IPS-18c (cell line): ENCODE measurements at regions not wholly inside any gene's neighbourhood (a gene's known extent, or its start where the extent isn't known, plus 50 kb on each side); places are given as distances from the start of the nearest gene placed in this dataset.

Experiments used
- H3K4me3 ChIP-seq: 2 replicates; pipeline ENCODE4 v1.7.0; 2013; ENCODE audit warnings: low read depth, mild to moderate bottlenecking, low read length, moderate library complexity; ENCODE audit not compliant: insufficient read depth
- H3K9me3 ChIP-seq: one replicate; pipeline ENCODE4 v1.6.1; 2013; ENCODE audit warnings: mild to moderate bottlenecking, low read length, moderate library complexity; ENCODE audit not compliant: control insufficient read depth, insufficient read depth

DNA sequence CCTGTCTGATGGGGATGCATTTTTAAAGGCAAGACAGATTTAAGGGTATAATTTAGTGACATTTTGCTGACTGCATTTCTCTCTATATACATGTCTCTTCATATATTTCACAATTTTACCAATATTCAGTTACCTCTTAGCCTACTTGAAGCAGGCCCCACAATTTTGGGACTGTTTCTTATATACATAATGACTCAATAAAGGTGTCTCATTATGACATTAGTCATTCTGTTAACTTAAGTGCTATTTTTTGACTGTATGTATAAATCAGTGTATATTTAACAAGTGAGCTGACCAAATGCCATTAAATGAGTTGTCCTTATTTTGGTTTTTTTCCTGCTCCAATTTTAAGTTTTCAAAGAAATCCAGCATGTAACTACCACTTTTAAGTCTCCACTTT, 313.3 kb downstream of the SOX4 start:
- no peak overlapping the region for H3K4me3 ChIP-seq
- no peaks in the 10 kb centered on the region for H3K9me3 ChIP-seq

- Histone ChIP-seq H3K9me3 (no peaks in the 10 kb centered on the region), H3K4me3 (no peak overlapping the region)
Measured at GRCh38 chr6:21907291-21907690, 313.7 kb downstream of the SOX4 start.

GRCh38 chr6:21908161-21908848, 314.8 kb downstream of the SOX4 start:
- Histone ChIP-seq H3K9me3 (no peaks in the 10 kb centered on the region), H3K4me3 (no peak overlapping the region)

DNA sequence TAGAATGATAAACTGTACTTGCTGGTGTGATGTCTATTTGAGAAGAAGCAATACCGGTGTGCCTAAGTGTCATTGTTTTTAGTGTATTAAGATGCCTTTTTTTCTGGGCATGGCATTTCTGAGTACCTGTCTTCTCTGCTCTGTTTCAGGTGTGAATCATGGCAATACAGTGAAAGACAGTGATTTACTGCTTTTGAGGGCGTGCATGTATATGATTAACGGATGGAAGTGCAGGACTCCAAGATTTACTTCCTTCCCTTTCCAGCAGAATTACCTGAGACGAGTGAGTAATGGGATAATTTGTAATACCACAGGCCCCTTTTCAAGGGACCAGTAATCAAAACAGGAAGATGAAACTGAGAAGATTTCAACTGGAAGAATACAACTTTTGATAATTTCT, 315.8 kb downstream of the SOX4 start:
- H3K9me3 ChIP-seq = no peaks in the 10 kb centered on the region
- H3K4me3 ChIP-seq = no peak overlapping the region

- no peaks in the 10 kb centered on the region for H3K9me3 ChIP-seq
- no peak overlapping the region for H3K4me3 ChIP-seq
Measured at GRCh38 chr6:21911208-21911607, 317.7 kb downstream of the SOX4 start.

DNA sequence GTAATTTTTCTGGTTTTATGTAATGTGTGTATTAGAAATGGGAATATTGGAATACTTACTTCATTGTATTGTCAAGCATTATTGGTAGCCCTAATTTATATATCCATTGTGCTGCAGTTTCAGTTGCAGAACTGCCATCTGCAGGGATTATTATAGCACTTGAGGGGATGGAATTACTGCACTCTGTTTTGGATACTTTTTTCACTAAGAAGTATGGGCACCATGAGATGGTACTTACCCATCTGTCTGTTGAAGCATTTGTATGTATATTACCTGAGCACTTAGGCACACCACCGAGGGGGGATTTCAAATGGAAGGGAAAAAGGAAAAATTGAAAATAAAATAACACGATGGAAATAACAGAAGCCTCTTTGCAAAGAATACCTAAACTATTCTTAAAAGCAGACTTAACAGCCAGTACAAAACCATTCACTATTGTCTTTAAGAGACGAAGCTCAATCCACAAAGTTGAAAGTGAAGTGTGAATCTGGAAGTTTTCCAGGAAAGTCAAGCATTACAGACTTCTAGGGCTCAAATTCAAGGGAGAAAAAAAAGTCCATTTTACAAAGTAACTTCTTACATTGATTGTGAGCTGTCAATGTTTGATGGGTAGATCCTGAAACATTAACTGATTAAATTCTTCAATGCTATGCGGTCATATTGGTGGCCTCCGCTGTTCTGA, 318.7 kb downstream of the SOX4 start:
- H3K9me3 ChIP-seq = no peaks in the 10 kb centered on the region
- H3K4me3 ChIP-seq = no peak overlapping the region

DNA sequence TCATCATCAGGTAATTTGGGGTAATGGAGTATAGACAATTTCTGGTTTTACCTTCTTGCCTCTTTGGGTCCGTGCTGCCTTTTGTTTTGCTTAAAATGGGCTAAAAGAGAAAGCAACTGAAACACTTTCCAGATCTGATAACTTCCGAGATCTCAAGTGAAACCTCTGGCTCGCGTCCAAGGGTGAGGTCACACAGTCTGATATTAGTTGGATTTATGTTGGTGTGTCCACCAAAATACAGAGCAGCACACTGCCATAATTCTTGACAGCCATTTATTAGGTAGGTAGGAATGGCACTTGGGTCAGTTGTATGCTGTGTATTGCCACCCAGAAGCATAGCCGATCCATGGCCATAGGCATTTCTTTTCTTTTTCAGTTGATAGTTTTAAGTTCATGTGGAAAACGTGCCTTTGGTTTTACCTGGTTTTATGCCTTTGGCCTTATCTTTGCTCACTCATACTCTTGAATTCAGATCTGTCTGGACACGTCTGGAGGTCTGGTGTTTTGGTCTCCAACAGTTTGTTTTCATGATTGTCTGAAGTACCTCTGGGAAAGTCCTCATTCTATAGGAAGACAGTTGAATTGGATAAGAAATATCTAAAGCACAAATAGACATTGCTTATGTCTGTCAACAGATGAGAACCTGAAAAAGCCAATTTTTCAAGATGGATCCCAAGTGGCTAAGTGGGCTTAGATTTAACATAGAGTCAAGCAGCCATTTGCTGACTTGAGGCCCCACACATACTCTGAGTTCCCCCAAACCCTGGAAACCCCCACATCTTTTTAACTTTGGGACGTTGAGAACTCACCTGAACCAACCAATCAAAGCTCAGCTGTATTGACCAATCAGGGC, 320.8 kb downstream of the SOX4 start:
- H3K9me3 ChIP-seq = no peaks in the 10 kb centered on the region
- no peak overlapping the region for H3K4me3 ChIP-seq

DNA sequence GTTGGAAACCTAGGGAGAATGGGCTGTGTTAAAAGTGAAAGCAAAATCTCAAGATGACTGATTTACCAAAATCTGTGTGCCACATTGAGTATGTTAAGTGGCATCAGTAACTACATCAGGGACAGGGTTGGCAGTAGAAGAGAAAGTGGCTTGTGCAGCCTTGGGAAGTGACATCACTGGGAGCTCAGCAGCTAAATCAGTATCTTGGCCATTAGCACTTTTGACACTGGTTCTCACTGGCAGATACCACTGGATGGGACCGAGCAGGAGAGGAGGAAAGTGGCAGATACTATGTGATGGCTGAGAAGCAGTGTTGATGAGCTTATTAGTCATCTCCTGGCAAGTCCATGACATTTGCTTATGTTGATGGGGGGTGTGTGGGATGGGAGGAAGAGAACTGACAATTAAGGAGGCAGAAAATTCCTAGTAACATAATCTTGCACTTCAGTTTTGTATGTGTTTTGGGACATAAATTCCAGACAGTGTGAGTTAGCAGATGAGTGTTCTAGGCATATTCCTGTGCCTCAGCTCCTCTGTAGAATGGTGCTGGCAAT, 322.2 kb downstream of the SOX4 start:
- Histone ChIP-seq H3K9me3 (no peaks in the 10 kb centered on the region), H3K4me3 (no peak overlapping the region)

- H3K9me3 ChIP-seq = no peaks in the 10 kb centered on the region
- no peak overlapping the region for H3K4me3 ChIP-seq
Measured at GRCh38 chr6:21918041-21918440, 324.5 kb downstream of the SOX4 start.

- Histone ChIP-seq H3K9me3 (no peaks in the 10 kb centered on the region), H3K4me3 (no peak overlapping the region)
Measured at GRCh38 chr6:21918666-21919065, 325.1 kb downstream of the SOX4 start.

DNA sequence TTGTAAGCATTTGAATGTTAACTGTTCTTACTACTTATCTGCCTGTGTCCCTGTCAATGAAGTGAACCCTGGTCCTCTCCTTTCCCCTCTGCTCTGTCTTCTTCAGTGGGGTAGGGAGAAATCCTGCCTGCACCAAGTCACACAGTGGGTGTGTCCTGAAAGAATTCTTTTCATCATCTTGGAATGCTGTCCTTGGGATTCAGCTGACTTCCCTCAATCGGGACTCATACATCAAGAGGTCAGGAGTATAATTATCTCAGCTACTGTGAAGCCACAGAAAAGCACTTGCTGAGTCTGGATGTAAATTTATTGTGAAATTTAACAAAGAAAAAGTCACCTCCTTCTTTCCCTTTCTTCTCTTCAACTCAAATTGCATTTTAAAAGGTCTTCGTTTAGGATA, 328.5 kb downstream of the SOX4 start:
- Histone ChIP-seq H3K9me3 (no peaks in the 10 kb centered on the region), H3K4me3 (no peak overlapping the region)

GRCh38 chr6:21924002-21924401, 330.5 kb downstream of the SOX4 start:
- H3K4me3 ChIP-seq = no peak overlapping the region
- no peaks in the 10 kb centered on the region for H3K9me3 ChIP-seq

- no peaks in the 10 kb centered on the region for H3K9me3 ChIP-seq
- no peak overlapping the region for H3K4me3 ChIP-seq
Measured at GRCh38 chr6:21928827-21929226, 335.3 kb downstream of the SOX4 start.

GRCh38 chr6:21931641-21932335, 338.2 kb downstream of the SOX4 start:
- no peaks in the 10 kb centered on the region for H3K9me3 ChIP-seq
- H3K4me3 ChIP-seq = no peak overlapping the region

DNA sequence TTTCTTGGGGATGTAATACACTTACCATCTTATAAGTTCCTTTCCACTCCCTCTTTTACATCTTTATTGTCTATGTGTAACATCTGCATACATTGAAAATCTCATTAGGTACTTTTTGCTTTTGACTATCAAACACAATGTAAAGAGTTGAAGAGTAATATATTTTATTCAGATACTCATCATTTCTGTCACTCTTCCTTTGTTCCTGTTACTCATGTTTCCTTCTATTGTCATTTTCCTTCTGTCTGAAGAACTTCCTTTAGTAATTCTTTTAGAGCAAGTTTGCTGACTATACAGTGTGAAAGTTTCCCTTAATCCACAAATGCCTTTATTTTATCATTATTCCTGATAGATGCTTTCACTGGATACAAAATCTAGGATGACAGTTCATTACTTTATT, 339.8 kb downstream of the SOX4 start:
- no peak overlapping the region for H3K4me3 ChIP-seq
- no peaks in the 10 kb centered on the region for H3K9me3 ChIP-seq

- Histone ChIP-seq H3K9me3 (no peaks in the 10 kb centered on the region), H3K4me3 (no peak overlapping the region)
Measured at GRCh38 chr6:21935142-21935541, 341.6 kb downstream of the SOX4 start.

GRCh38 chr6:21935561-21936028, 342.0 kb downstream of the SOX4 start:
- Histone ChIP-seq H3K9me3 (no peaks in the 10 kb centered on the region), H3K4me3 (no peak overlapping the region)
